ENCODE measurements at regions not wholly inside any gene's neighbourhood (a gene's known extent, or its start where the extent isn't known, plus 50 kb on each side); places are given as distances from the start of the nearest gene placed in this dataset.

DNA sequence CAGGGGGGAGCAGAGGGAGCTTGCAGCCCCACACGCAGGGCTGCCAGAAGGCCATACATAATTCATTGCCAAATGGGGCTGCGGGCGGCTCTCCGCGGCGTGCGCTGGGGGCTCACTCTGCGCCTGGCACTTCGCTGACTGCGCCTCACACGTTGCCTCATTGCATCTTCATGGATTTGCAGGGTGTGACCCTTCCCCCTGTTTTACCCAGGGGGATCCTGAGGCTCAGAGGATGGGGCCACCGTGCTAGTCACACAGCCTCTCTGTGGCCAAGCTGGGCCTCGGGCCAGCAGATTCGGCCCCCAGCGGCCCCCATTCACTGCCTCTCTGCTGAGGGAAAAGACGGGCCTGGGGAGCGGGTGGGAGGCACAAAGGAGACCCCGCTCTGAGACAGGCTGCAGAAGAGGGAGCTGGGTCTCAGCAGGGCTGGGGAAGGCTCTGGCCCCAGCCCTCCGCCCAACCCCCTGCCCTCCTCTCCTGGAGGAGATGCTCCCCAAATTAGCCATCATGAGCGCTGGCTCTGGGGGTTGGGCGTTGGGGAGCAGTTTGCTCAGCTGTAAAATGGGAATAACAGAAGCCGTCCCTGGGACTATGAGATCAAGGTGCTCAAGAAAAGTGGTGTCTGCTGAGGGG, 115.5 kb downstream of the C9orf50 start:
- DNase-seq (peak in 1 of 2 donors; percentile 46), ATAC-seq (peak in 1 of 4 donors; percentile 9)
- Histone ChIP-seq H3K9me3 (no peaks in the 10 kb centered on the region), H3K27me3 (ENCODE audit: insufficient read depth in 3 of 3, low read length in 2 of 3) (peaks cover 0 to 2% (median 0%) of the 10 kb centered on the region in 3 donors), H3K4me3 (no peak overlapping the region), H3K27ac (no peak overlapping the region), H3K4me1 (no peaks in the 10 kb centered on the region), H3K36me3 (ENCODE audit: insufficient read depth in 1 of 2, low read depth in 1 of 2) (peaks cover 0 to 7% of the 10 kb centered on the region in 2 donors)
- no peak for TF ChIP-seq CTCF (IDR thresholded peaks at IDR 0.05)
- intact Hi-C loops (cut with DNase I): no loop called here
- WGBS, 3 donors: 74 to 78% (median 76%) methylated on average over 21 to 22 of the region's 22 CpGs

GRCh38 chr9:129504404-129504803, 116.5 kb downstream of the C9orf50 start:
- H3K4me1 ChIP-seq: no peaks in the 10 kb centered on the region
- H3K36me3 ChIP-seq (ENCODE audit: insufficient read depth in 1 of 2, low read depth in 1 of 2): peaks cover 0 to 7% of the 10 kb centered on the region in 2 donors
- no peak overlapping the region for H3K4me3 ChIP-seq
- 70 to 82% (median 77%) methylated on average over 1 of the region's 1 CpG for WGBS, 3 donors
- TF ChIP-seq CTCF (IDR thresholded peaks at IDR 0.05): no peak
- ATAC-seq (peak in 1 of 4 donors; percentile 21), DNase-seq (no peak)
- H3K27me3 ChIP-seq (ENCODE audit: insufficient read depth in 3 of 3, low read length in 2 of 3): no peaks in the 10 kb centered on the region
- H3K27ac ChIP-seq: no peak overlapping the region
- H3K9me3 ChIP-seq: no peaks in the 10 kb centered on the region
- intact Hi-C loops (cut with DNase I): no loop called here

DNA sequence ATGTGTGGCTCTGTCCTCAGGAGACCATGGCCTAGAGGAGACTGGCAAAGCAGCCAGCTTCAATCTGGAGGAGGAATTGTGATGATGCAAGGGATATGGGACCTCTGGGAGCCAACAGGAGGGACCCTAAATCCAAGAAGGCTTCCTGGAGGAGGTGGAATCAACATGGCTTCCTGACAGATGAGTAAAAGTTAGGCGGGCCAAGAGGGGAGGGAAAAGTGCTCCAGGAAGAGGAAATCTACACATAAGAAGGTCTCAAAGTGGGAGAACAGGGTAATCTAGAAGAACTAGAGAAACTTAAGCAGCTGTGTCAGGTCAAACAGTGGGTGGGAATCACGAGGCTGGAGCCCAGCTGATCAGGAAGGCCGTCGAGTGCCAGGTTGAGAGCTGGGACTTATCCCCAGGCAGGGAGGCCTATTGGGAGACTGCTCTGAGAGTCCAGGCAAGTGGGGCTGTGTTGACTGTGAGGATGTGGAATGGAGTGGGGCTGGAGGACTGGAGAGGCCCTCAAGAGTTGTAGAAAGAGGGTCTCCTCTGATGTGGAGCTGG, 119.1 kb downstream of the C9orf50 start:
- WGBS, 3 donors: 45 to 72% (median 46%) methylated on average over 4 of the region's 4 CpGs
- H3K4me3 ChIP-seq: no peak overlapping the region

GRCh38 chr9:129500863-129501770, 119.8 kb downstream of the C9orf50 start:
- H3K27me3 ChIP-seq (ENCODE audit: insufficient read depth in 3 of 3, low read length in 2 of 3): no peaks in the 10 kb centered on the region
- no peak for ATAC-seq
- WGBS, 3 donors: 81 to 87% (median 85%) methylated on average over 12 of the region's 12 CpGs
- H3K4me1 ChIP-seq: peaks cover 8% of the 10 kb centered on the region
- peaks cover 0 to 10% of the 10 kb centered on the region in 2 donors for H3K36me3 ChIP-seq (ENCODE audit: insufficient read depth in 1 of 2, low read depth in 1 of 2)
- TF ChIP-seq CTCF (IDR thresholded peaks at IDR 0.05): no peak
- peak overlapping the region; percentile 92 for H3K27ac ChIP-seq
- no peaks in the 10 kb centered on the region for H3K9me3 ChIP-seq
- intact Hi-C loops (cut with DNase I): no loop called here
- H3K4me3 ChIP-seq: no peak overlapping the region
- peak in 1 of 2 donors; percentile 19 for DNase-seq

More for the DNA sequence above, 119.1 kb downstream of the C9orf50 start:
- ATAC-seq: no peak
- TF ChIP-seq CTCF (IDR thresholded peaks at IDR 0.05): no peak
- Histone ChIP-seq H3K36me3 (ENCODE audit: insufficient read depth in 1 of 2, low read depth in 1 of 2) (peaks cover 0 to 10% of the 10 kb centered on the region in 2 donors), H3K27me3 (ENCODE audit: insufficient read depth in 3 of 3, low read length in 2 of 3) (no peaks in the 10 kb centered on the region), H3K4me1 (peaks cover 8% of the 10 kb centered on the region), H3K27ac (no peak overlapping the region), H3K9me3 (no peaks in the 10 kb centered on the region)
- intact Hi-C loops (cut with DNase I): no loop called here
- peak in 1 of 2 donors; percentile 23 for DNase-seq

All from psoas muscle (tissue), 7 donors.